Adrenal gland (tissue), 5 donors: ENCODE measurements at regions not wholly inside any gene's neighbourhood (a gene's known extent, or its start where the extent isn't known, plus 50 kb on each side); places are given as distances from the start of the nearest gene placed in this dataset.

Experiments
- CTCF ChIP-seq, 6 experiments: fragments of 450-650 bp in 4 of 6; fragments of 200-600 bp in 2 of 6; sonication (generic) in 1 of 6; IDR thresholded peaks; 1 replicate in 5 of 6; 2 replicates in 1 of 6; pipeline versions ENCODE4 v1.5.1 to v1.8.0; 2016 to 2021; ENCODE audit warnings: antibody characterized with exemption in 6 of 6, mild to moderate bottlenecking in 2 of 6, moderate library complexity in 1 of 6
- POLR2A ChIP-seq, 2 donors: fragments of 450-650 bp; IDR thresholded peaks; one replicate each; pipeline ENCODE4 v1.6.1; 2017; ENCODE audit warnings: antibody characterized with exemption in 2 of 2, mild to moderate bottlenecking in 2 of 2, moderate library complexity in 1 of 2
- donor health status: DM: no; HTN: no; CAD: no.

DNA sequence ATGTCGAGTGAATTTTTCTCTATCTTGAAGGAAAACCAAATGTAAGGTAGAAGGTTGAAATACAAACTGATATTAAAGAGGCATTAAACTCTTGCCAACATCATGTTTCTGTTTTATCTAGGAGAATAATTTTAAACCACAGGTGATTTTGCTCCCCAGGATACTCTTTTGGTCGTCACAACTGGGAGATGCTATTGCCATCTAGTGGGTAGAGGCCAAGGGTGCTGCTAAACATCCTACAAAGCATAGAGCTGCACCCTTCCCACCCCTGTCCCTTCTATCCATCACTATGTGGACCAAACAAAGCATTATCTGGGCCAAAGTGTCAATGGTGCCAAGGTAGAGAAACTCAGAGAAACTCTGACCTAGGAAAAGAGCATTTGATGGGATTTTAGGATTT is 154.6 kb upstream of the MAGEB2 start:
- peak in 1 of 6 experiments; percentile 6 for TF ChIP-seq CTCF (IDR thresholded peaks at IDR 0.05)
- no peak for TF ChIP-seq POLR2A (IDR thresholded peaks at IDR 0.05)
